PC-3 (cell line): ENCODE measurements at regions not wholly inside any gene's neighbourhood (a gene's known extent, or its start where the extent isn't known, plus 50 kb on each side); places are given as distances from the start of the nearest gene placed in this dataset.

Experiments
- ATAC-seq: fragments of 200-7000 bp; cut with Tn5 transposase; 2 replicates; pipeline ENCODE4 v1.9.1; 2020; ENCODE audit warnings: mild to moderate bottlenecking, moderate library complexity
- BruUV-seq: library from RNA; stranded (reverse); fragments of 400-500 nt; replicated peaks from 2 replicates; lab custom pipeline; 2021; lab: Mats Ljungman, UMichigan
- CTCF ChIA-PET: fragments of 300-600 bp; sonication (Branson Sonifier 250); formaldehyde crosslinking; loops from one replicate; lab custom pipeline; 2022; ENCODE audit warnings: antibody characterized with exemption; lab: Charles Lee
- POLR2A ChIA-PET: fragments of 300-600 bp; sonication (Branson Sonifier 250); formaldehyde crosslinking; loops from one replicate; lab custom pipeline; 2022; ENCODE audit warnings: antibody characterized with exemption; ENCODE audit not compliant: unreplicated experiment; lab: Charles Lee
- DNase-seq: peaks from one replicate; pipeline ENCODE4 v3.0.0-alpha.2; 2015
- H2AFZ ChIP-seq: fragments of 300-600 bp; sonication (generic); 2 replicates; pipeline ENCODE4 v1.6.0; 2016; ENCODE audit warnings: antibody characterized with exemption, low read length
- H3F3A ChIP-seq: fragments of 300-600 bp; sonication (generic); one replicate; pipeline ENCODE4 v1.6.0; 2017; ENCODE audit warnings: antibody characterized with exemption, low read length, control low read depth, mild to moderate bottlenecking; ENCODE audit not compliant: unreplicated experiment
- H3K27ac ChIP-seq: fragments of 300-600 bp; sonication (generic); 2 replicates; pipeline ENCODE4 v1.5.1; 2016; ENCODE audit warnings: mild to moderate bottlenecking, low read length
- H3K27me3 ChIP-seq: fragments of 300-600 bp; sonication (generic); 2 replicates; pipeline ENCODE4 v1.6.1; 2016; ENCODE audit warnings: low read length, mixed read lengths
- H3K36me3 ChIP-seq: fragments of 300-600 bp; sonication (generic); 2 replicates; pipeline ENCODE4 v1.6.1; 2016; ENCODE audit warnings: low read depth, mixed run types, low read length, mixed read lengths
- H3K4me1 ChIP-seq: fragments of 300-600 bp; sonication (generic); 2 replicates; pipeline ENCODE4 v1.5.1; 2016; ENCODE audit warnings: low read length; ENCODE audit not compliant: insufficient read depth
- H3K4me2 ChIP-seq: fragments of 300-600 bp; sonication (generic); 2 replicates; pipeline ENCODE4 v1.6.0; 2016; ENCODE audit warnings: low read length
- H3K4me3 ChIP-seq: fragments of 300-600 bp; sonication (generic); 2 replicates; pipeline ENCODE4 v1.5.1; 2016; ENCODE audit warnings: mild to moderate bottlenecking, low read length, mixed read lengths
- H3K79me2 ChIP-seq: fragments of 300-600 bp; sonication (generic); 2 replicates; pipeline ENCODE4 v1.6.1; 2017; ENCODE audit warnings: low read length, mixed read lengths
- H3K9ac ChIP-seq: fragments of 300-600 bp; sonication (generic); 2 replicates; pipeline ENCODE4 v1.6.0; 2016; ENCODE audit warnings: mild to moderate bottlenecking, low read length
- H3K9me2 ChIP-seq: fragments of 300-600 bp; sonication (generic); replicated peaks from 2 replicates; pipeline ENCODE4 v1.6.1; 2016; ENCODE audit warnings: mixed run types, low read length, mixed read lengths
- H3K9me3 ChIP-seq: fragments of 300-600 bp; sonication (generic); 2 replicates; pipeline ENCODE4 v1.6.1; 2016; ENCODE audit warnings: low read length, mixed read lengths
- H4K20me1 ChIP-seq: fragments of 300-600 bp; sonication (generic); 2 replicates; pipeline ENCODE4 v1.6.1; 2016; ENCODE audit warnings: low read length, mixed read lengths
- CTCF ChIP-seq: fragments of 300-600 bp; sonication (generic); conservative IDR thresholded peaks from 2 replicates; pipeline ENCODE4 v1.5.1; 2017; ENCODE audit warnings: antibody characterized with exemption, low read depth, mild to moderate bottlenecking, low read length
- EZH2 ChIP-seq: fragments of 300-600 bp; sonication (generic); IDR thresholded peaks from one replicate; pipeline ENCODE4 v1.6.1; 2017; ENCODE audit warnings: antibody characterized with exemption, mild to moderate bottlenecking, low read length; ENCODE audit not compliant: unreplicated experiment
- EZH2phosphoT487 ChIP-seq: fragments of 300-600 bp; sonication (generic); IDR thresholded peaks from 2 replicates; pipeline ENCODE4 v1.6.1; 2018; ENCODE audit warnings: mild to moderate bottlenecking, antibody characterized with exemption, low read length, borderline replicate concordance
- intact Hi-C: fragments of 100-400 bp; cut with micrococcal nuclease; formaldehyde crosslinking; loops from 2 replicates; pipeline ENCODE4 v1.9.0; 2023

GRCh38 chr20:48535556-48535955 lies 292.2 kb downstream of the PREX1 start:
- TF ChIP-seq CTCF (no peak), EZH2 (no peak), EZH2phosphoT487 (no peak)
- intact Hi-C loops = no loop called here
- Histone ChIP-seq H3K79me2 (no peaks in the 10 kb centered on the region), H3K9me3 (no peaks in the 10 kb centered on the region), H2AFZ (no peak overlapping the region), H3K36me3 (no peaks in the 10 kb centered on the region), H3K27ac (no peak overlapping the region), H3K4me3 (no peak overlapping the region), H3K9ac (no peak overlapping the region), H3K9me2 (no peaks in the 10 kb centered on the region), H3K27me3 (peaks cover 35% of the 10 kb centered on the region), H4K20me1 (no peaks in the 10 kb centered on the region), H3F3A (no peaks in the 10 kb centered on the region), H3K4me1 (peaks cover 22% of the 10 kb centered on the region), H3K4me2 (no peak overlapping the region)
- ChIA-PET POLR2A (no interaction called here), CTCF (interaction anchor here (0.6 kb wide), 1 partner anchor 63 kb away, joined by 4 read pairs; no protein-coding TSS in a partner anchor)
- ATAC-seq (no peak), DNase-seq (no peak)
- BruUV-seq = no TSS peak

- Histone ChIP-seq H3K27me3 (peaks cover 57% of the 10 kb centered on the region), H3K79me2 (no peaks in the 10 kb centered on the region), H3F3A (no peaks in the 10 kb centered on the region), H3K9me2 (no peaks in the 10 kb centered on the region), H2AFZ (no peak overlapping the region), H3K9ac (no peak overlapping the region), H3K36me3 (no peaks in the 10 kb centered on the region), H3K4me3 (no peak overlapping the region), H3K27ac (no peak overlapping the region), H3K4me1 (no peaks in the 10 kb centered on the region), H3K9me3 (no peaks in the 10 kb centered on the region), H3K4me2 (no peak overlapping the region), H4K20me1 (no peaks in the 10 kb centered on the region)
- no TSS peak for BruUV-seq
- peak; percentile 29 for DNase-seq
- intact Hi-C loops = no loop called here
- ChIA-PET POLR2A (no interaction called here), CTCF (no interaction called here)
- no peak for ATAC-seq
- TF ChIP-seq CTCF (no peak), EZH2 (no peak), EZH2phosphoT487 (no peak)
Measured at GRCh38 chr20:48532028-48532427, 295.8 kb downstream of the PREX1 start.

GRCh38 chr20:48531505-48531904 lies 296.3 kb downstream of the PREX1 start:
- no peaks in the 10 kb centered on the region for H3K79me2 ChIP-seq
- no peak overlapping the region for H2AFZ ChIP-seq
- no peak overlapping the region for H3K4me3 ChIP-seq
- no peaks in the 10 kb centered on the region for H4K20me1 ChIP-seq
- H3F3A ChIP-seq = no peaks in the 10 kb centered on the region
- H3K4me1 ChIP-seq = no peaks in the 10 kb centered on the region
- no peak overlapping the region for H3K4me2 ChIP-seq
- DNase-seq (no peak), ATAC-seq (no peak)
- no peak overlapping the region for H3K27ac ChIP-seq
- no peaks in the 10 kb centered on the region for H3K36me3 ChIP-seq
- intact Hi-C loops = no loop called here
- POLR2A ChIA-PET = no interaction called here
- CTCF ChIA-PET = no interaction called here
- TF ChIP-seq EZH2phosphoT487 = no peak
- no peak for TF ChIP-seq CTCF
- TF ChIP-seq EZH2 = no peak
- H3K9me3 ChIP-seq = no peaks in the 10 kb centered on the region
- H3K9ac ChIP-seq = no peak overlapping the region
- peaks cover 62% of the 10 kb centered on the region for H3K27me3 ChIP-seq
- H3K9me2 ChIP-seq = no peaks in the 10 kb centered on the region
- BruUV-seq = no TSS peak
